ENCODE measurements at regions not wholly inside any gene's neighbourhood (a gene's known extent, or its start where the extent isn't known, plus 50 kb on each side); places are given as distances from the start of the nearest gene placed in this dataset.

- TF ChIP-seq CTCF (IDR thresholded peaks at IDR 0.05; ENCODE audit: insufficient read depth, low read length): no peak
- TF ChIP-seq POLR2AphosphoS5 (IDR thresholded peaks at IDR 0.05; ENCODE audit: low read depth): no peak
- TF ChIP-seq SPI1 (IDR thresholded peaks at IDR 0.05; ENCODE audit: borderline replicate concordance, low read depth): no peak
- TF ChIP-seq REST (IDR thresholded peaks at IDR 0.05; ENCODE audit: insufficient replicate concordance, low read depth): no peak
Measured at GRCh38 chrX:150219374-150220185, 143.5 kb upstream of the MAMLD1 start.
